IPS-18a (cell line): ENCODE measurements at regions not wholly inside any gene's neighbourhood (a gene's known extent, or its start where the extent isn't known, plus 50 kb on each side); places are given as distances from the start of the nearest gene placed in this dataset.
"Not testable (repeated sequence)": the region's sequence is repeated elsewhere in the genome, so short reads cannot be mapped to it uniquely, and the experiment has no call there.

Source experiments
- H3K27ac ChIP-seq: one replicate; pipeline ENCODE4 v1.5.1; 2013; ENCODE audit warnings: low read length
- H3K27me3 ChIP-seq: one replicate; pipeline ENCODE4 v1.6.1; 2013; ENCODE audit warnings: mild to moderate bottlenecking, low read length; ENCODE audit not compliant: control insufficient read depth, insufficient read depth
- H3K36me3 ChIP-seq: one replicate; pipeline ENCODE4 v1.6.1; 2013; ENCODE audit warnings: low read depth, low read length; ENCODE audit not compliant: control insufficient read depth
- H3K4me1 ChIP-seq: one replicate; pipeline ENCODE4 v1.6.1; 2013; ENCODE audit warnings: low read depth, low read length; ENCODE audit not compliant: control insufficient read depth
- H3K4me3 ChIP-seq: one replicate; pipeline ENCODE4 v1.5.1; 2013; ENCODE audit warnings: low read length
- H3K9ac ChIP-seq: one replicate; pipeline ENCODE4 v1.6.1; 2013; ENCODE audit warnings: mild to moderate bottlenecking, low read length, moderate library complexity
- H3K9me3 ChIP-seq: one replicate; pipeline ENCODE4 v1.6.1; 2013; ENCODE audit warnings: low read depth, low read length; ENCODE audit not compliant: control insufficient read depth

DNA sequence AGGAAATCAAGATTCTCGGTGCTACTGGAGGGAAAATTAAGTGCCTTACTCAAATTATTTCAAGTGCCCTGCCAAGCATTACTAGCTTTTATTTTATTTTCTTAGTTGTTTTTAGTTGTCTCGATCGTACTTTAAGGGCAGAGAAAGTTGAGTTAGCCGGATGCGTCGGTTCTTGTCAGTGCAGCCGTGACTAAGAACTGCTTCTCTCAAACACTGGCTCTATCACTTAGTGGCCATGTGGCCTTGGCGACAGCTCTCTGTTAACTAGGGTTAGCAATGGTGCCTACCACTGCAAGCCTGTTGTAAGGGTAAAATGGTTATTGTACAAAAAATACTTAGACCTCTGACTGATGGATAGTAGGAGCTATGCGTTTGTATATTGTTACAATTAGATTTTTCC lies 227.8 kb downstream of the KATNAL1 start:
- Histone ChIP-seq H3K4me1 (peaks cover 3% of the 10 kb centered on the region), H3K4me3 (no peak overlapping the region), H3K27ac (no peak overlapping the region), H3K36me3 (no peaks in the 10 kb centered on the region), H3K9ac (no peak overlapping the region), H3K9me3 (peaks cover 9% of the 10 kb centered on the region), H3K27me3 (no peaks in the 10 kb centered on the region)

DNA sequence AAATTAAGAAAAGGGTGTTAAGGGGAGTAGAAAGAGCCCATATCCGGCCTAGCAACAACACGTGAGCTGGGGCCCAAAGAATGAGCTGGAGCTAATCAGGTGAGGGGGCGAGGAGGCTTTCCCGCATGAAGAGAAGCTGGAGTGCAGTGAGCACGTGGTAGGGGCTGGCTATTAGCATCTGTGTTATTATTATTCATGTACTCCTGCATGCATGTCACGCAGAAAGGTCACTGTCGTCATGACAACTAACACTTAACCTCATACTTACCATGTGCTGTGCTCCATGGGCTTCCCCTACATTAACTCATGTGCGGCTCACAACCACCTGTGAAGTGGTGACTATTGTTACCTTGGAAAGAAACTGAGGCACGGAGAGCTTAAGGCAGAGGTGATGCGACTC lies 227.6 kb upstream of the UBL3 start:
- Histone ChIP-seq H3K27ac (no peak overlapping the region), H3K4me3 (no peak overlapping the region), H3K27me3 (no peaks in the 10 kb centered on the region), H3K9me3 (no peaks in the 10 kb centered on the region), H3K36me3 (no peaks in the 10 kb centered on the region), H3K9ac (no peak overlapping the region), H3K4me1 (peaks cover 3% of the 10 kb centered on the region)

DNA sequence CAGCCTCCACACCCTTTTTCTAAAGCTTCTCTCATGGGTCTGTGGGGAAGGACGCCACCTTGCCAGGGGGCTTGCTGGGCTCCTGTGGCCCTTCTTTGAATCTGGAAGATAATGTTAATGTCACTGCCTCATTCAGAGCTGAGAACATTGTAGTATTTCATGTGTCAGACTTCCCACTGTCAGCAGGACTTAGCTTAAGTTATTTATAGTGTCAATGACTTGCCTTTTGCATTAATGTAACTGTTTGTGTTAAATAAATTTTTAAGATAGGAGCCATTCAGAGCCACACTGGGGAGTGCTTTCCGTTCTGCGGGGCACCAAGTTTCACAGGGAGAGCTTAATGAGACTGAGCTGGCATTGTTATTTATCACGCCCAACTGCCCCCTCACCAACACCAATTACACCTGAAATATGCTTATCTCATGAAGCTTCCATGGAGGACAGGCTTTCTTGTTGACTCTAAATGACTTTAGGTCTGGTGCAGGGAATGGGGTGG lies 226.9 kb upstream of the UBL3 start:
- Histone ChIP-seq H3K27ac (no peak overlapping the region), H3K9ac (no peak overlapping the region), H3K4me1 (peaks cover 3% of the 10 kb centered on the region), H3K9me3 (no peaks in the 10 kb centered on the region), H3K36me3 (no peaks in the 10 kb centered on the region), H3K27me3 (no peaks in the 10 kb centered on the region), H3K4me3 (no peak overlapping the region)

DNA sequence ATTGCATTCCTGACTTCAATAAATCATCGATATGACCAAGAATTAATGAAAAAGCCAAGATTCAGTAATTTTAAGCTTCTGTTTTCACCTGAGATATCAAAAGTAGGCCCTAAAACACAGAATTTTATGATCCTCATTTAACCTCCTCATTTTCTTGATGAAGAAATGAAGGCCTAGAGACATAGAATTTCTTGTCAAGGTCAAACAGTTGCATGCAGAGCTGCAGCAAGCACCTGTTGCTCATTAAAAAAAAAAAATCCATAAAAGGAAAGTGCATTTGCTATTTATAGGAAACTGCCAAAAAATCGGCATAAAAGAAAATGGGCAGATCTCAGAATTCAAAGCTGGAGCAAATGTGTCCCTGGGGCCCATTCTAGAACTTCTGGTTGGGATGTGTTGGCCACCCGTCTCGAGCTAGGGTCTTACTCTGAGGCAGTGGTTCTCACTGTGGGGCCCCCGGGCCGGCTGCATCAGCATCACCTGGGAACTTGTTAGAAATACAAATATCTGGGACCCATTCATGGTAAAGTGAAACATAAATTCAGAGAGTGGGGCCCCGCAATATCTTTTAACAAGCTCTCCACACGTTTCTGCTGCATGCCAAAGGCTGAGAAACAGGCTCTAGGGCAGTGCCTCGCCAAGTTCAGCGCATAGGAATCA lies 224.7 kb upstream of the UBL3 start:
- no peaks in the 10 kb centered on the region for H3K36me3 ChIP-seq
- H3K27ac ChIP-seq: no peak overlapping the region
- H3K9ac ChIP-seq: no peak overlapping the region
- H3K27me3 ChIP-seq: no peaks in the 10 kb centered on the region
- H3K9me3 ChIP-seq: no peaks in the 10 kb centered on the region
- H3K4me3 ChIP-seq: no peak overlapping the region
- peaks cover 3% of the 10 kb centered on the region for H3K4me1 ChIP-seq

DNA sequence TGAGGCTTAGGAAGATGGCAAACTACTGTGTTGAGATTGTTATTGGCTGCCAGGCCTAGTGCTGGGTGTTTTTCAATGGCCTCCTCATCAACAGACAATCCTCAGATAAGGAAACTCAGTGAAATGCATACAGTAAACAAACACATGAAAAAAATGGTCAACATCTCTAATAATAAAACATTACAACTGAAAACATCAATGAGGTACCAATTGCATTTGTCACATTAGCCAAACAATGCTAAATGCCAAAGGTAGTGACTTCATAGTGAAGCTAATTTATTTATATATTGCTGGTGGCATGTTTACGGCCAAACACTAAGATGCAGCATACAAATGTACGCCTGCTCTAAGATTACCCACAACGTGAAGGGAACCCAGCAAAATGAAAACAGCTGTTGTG lies 224.0 kb upstream of the UBL3 start:
- H3K27ac ChIP-seq: no peak overlapping the region
- no peak overlapping the region for H3K9ac ChIP-seq
- H3K9me3 ChIP-seq: no peaks in the 10 kb centered on the region
- peaks cover 5% of the 10 kb centered on the region for H3K4me1 ChIP-seq
- no peak overlapping the region for H3K4me3 ChIP-seq
- H3K36me3 ChIP-seq: no peaks in the 10 kb centered on the region
- no peaks in the 10 kb centered on the region for H3K27me3 ChIP-seq

DNA sequence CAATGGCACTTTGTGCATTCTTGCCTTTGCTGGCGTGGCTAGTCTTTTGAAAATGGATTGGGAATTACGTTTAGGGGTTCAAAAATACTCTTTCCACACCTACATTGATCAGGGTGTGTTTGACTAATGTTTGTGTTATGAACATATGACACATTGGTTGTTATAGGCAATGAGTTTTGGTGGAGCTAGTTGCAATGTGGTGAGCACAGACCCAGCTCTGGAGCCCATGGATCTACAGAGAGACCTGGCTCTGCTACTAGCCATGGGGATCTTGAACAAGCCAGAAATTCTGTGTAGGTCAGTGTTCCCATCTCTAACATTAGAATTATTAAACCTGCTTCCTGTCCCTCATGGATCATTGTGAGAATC lies 222.4 kb upstream of the UBL3 start:
- Histone ChIP-seq H3K4me1 (peaks cover 7% of the 10 kb centered on the region), H3K4me3 (no peak overlapping the region), H3K27ac (no peak overlapping the region), H3K9me3 (no peaks in the 10 kb centered on the region), H3K9ac (no peak overlapping the region), H3K36me3 (no peaks in the 10 kb centered on the region), H3K27me3 (no peaks in the 10 kb centered on the region)

DNA sequence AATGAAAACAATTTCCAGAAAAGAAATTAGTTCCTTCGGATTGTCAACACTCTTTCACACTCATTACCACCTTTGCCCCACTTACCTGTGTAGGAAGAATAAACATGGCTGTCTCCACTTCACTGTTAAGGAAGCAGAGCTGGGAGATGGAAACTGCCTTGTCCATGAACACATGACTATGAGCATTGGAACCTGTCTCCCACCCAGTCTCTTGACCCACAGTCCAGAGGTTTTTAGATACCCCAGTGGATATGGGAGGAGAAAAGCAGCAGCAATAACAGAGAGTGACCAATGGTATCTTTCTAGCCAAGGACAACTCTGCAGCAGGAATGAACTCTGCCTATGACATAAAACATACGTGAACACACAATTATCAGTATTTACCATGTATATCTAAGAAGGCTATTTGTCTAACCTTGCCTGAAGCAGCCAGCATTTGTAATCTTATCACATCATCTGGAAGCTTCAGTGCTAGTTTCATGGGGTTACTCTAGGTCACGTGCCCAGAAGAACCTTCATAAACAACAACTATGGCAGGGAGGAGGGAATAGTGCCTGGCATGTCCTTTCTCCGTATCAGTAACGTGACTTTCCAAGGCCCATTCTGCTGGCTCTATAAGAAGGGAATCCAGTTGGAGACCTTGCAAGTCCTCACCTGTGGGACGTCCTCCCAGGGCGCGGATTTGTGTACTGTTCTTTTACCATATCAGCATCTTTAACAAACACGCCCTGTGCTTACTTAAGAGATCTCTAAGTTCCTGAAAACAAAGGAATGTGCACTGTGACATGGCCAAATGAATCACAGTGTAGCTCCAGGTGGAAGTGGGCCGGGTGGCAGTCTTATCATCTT lies 221.8 kb upstream of the UBL3 start:
- Histone ChIP-seq H3K36me3 (no peaks in the 10 kb centered on the region), H3K9me3 (no peaks in the 10 kb centered on the region), H3K27ac (no peak overlapping the region), H3K4me3 (no peak overlapping the region), H3K9ac (no peak overlapping the region), H3K4me1 (peaks cover 4% of the 10 kb centered on the region), H3K27me3 (no peaks in the 10 kb centered on the region)

DNA sequence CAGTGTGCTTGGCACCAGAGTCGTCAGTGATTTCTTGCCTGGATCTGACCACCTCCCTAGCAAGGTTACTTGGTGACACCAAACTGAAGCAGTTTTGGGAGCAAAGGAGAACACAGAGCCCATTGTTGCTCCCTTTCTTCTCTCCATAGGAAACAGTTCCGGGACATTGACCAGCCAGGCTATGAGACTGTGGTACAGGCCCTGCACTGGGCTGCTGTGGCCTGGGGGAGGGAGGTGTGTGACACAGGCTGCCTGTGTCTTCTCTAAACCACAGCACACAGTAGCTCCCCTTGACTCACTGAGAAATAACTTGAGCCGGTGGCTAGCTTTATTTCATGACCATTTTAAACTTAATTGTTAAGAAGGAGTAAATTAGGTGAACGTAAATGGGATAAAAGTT lies 214.8 kb upstream of the UBL3 start:
- Histone ChIP-seq H3K4me3 (no peak overlapping the region), H3K9ac (no peak overlapping the region), H3K9me3 (no peaks in the 10 kb centered on the region)

DNA sequence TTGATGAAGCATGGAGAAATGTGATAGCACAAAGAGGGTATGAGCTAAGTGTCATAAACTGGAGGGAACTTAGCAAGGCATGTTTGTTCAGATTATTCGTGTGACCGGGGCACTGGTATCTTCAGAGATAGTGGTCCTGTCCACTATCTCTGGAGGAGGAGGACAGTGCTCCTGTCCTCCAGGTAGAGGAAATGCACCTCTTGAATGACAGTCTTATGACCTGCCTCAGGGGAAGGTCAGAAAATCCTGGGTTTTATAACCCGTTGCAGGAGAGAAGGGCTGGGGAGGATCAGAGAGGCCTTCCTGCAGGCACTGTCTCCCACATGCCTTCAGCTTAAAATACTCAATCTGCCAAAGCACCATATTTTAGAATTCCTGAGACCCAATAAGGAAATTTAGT lies 213.5 kb upstream of the UBL3 start:
- Histone ChIP-seq H3K4me1 (peaks cover 11% of the 10 kb centered on the region), H3K9ac (no peak overlapping the region), H3K27ac (no peak overlapping the region), H3K4me3 (no peak overlapping the region), H3K27me3 (no peaks in the 10 kb centered on the region), H3K9me3 (peaks cover 2% of the 10 kb centered on the region), H3K36me3 (no peaks in the 10 kb centered on the region)

More for the DNA sequence above, 214.8 kb upstream of the UBL3 start:
- Histone ChIP-seq H3K36me3 (no peaks in the 10 kb centered on the region), H3K4me1 (peaks cover 10% of the 10 kb centered on the region), H3K27me3 (no peaks in the 10 kb centered on the region), H3K27ac (no peak overlapping the region)

DNA sequence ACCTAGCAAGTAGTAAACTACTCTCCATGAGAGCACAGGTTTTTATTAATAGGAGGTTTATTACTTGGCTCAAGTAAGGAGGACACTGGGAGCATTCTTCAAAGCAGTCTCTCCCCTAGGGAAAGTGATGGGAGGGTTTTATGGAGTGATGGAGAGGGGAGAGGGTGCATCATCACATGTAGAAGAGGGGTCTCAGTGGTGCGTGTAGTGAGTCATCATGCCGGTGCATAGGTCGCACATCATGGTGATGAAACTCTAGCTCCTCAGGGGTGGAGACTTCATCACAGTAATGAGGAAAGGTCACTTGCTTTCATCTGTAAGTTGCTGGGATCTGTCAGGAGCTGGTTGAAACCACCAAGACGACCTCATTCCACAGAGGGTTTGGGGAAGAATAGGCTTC lies 210.8 kb upstream of the UBL3 start:
- Histone ChIP-seq H3K27me3 (no peaks in the 10 kb centered on the region), H3K9me3 (peaks cover 21% of the 10 kb centered on the region), H3K36me3 (no peaks in the 10 kb centered on the region), H3K4me1 (peaks cover 11% of the 10 kb centered on the region), H3K27ac (no peak overlapping the region), H3K9ac (no peak overlapping the region), H3K4me3 (no peak overlapping the region)

DNA sequence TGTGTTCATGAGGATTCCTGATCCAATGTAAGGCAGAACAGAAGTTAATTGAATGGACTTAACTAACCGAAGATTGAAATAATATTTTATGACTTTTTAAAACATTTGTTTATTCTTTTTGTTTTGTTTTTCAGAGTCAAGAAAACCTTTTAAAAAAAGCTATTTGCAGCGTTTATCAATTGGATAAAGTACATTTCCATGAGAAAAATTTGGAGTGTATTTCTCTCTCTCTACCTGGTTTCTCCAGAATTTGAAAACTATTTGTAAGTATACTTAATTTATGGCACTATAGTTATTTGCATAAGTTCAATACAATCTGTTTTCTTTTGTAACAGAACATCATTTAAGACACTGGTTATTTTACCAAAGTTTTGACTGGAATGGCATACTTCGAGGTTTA lies 208.0 kb upstream of the UBL3 start:
- H3K27ac ChIP-seq: no peak overlapping the region
- H3K4me3 ChIP-seq: no peak overlapping the region
- no peaks in the 10 kb centered on the region for H3K27me3 ChIP-seq
- H3K4me1 ChIP-seq: peaks cover 16% of the 10 kb centered on the region
- H3K9me3 ChIP-seq: peaks cover 21% of the 10 kb centered on the region
- no peaks in the 10 kb centered on the region for H3K36me3 ChIP-seq
- no peak overlapping the region for H3K9ac ChIP-seq

DNA sequence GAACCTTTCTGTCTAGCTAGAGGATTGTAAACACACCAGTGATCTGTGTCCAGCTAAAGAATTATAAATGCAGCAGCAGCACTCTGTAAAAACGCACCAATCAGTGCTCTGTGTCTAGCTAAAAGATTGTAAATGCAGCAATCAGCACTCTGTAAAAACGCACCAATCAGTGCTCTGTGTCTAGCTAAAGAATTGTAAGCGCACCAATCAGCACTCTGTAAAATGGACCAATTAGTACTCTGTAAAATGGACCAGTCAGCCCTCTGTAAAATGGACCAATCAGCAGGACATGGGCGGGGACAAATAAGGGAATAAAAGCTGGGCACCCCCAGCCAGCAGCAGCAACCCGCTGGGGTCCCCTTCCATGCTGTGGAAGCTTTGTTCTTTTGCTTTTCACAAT lies 204.1 kb upstream of the UBL3 start:
- Histone ChIP-seq H3K4me1 (peaks cover 25% of the 10 kb centered on the region), H3K9me3 (peaks cover 21% of the 10 kb centered on the region)
- not testable (repeated sequence) for H3K9ac ChIP-seq, H3K36me3 ChIP-seq, H3K27ac ChIP-seq, H3K4me3 ChIP-seq, H3K27me3 ChIP-seq
